ACC112 (cell line): ENCODE measurements at regions not wholly inside any gene's neighbourhood (a gene's known extent, or its start where the extent isn't known, plus 50 kb on each side); places are given as distances from the start of the nearest gene placed in this dataset.

ENCODE experiments used
- H2AFZ ChIP-seq: fragments of 200-600 bp; sonication (generic); one replicate; pipeline ENCODE4 v1.6.0; 2017; ENCODE audit warnings: antibody characterized with exemption, low read length; ENCODE audit not compliant: unreplicated experiment
- H3K27ac ChIP-seq: fragments of 200-600 bp; sonication (generic); 2 replicates; pipeline ENCODE4 v1.5.1; 2014; ENCODE audit warnings: low read depth, mild to moderate bottlenecking, antibody characterized with exemption, low read length, moderate library complexity
- H3K27me3 ChIP-seq: fragments of 200-600 bp; sonication (generic); 2 replicates; pipeline ENCODE4 v1.6.1; 2014; ENCODE audit warnings: mild to moderate bottlenecking, antibody characterized with exemption, low read length, moderate library complexity, mixed read lengths; ENCODE audit not compliant: insufficient read depth
- H3K36me3 ChIP-seq: fragments of 200-600 bp; sonication (generic); 2 replicates; pipeline ENCODE4 v1.6.1; 2016; ENCODE audit warnings: mild to moderate bottlenecking, antibody characterized with exemption, low read length, moderate library complexity, mixed read lengths; ENCODE audit not compliant: insufficient read depth
- H3K4me1 ChIP-seq: fragments of 200-600 bp; sonication (generic); one replicate; pipeline ENCODE4 v1.6.1; 2016; ENCODE audit warnings: low read length, mixed read lengths; ENCODE audit not compliant: insufficient read depth, unreplicated experiment, control insufficient read depth
- H3K4me3 ChIP-seq: fragments of 200-600 bp; sonication (generic); 2 replicates; pipeline ENCODE4 v1.5.1; 2014; ENCODE audit warnings: mild to moderate bottlenecking, low read depth, low read length
- H3K79me2 ChIP-seq: fragments of 200-600 bp; sonication (generic); one replicate; pipeline ENCODE4 v1.6.0; 2016; ENCODE audit warnings: low read length; ENCODE audit not compliant: control insufficient read depth, unreplicated experiment, insufficient read depth

GRCh38 chr1:61580417-61580816, 144.5 kb downstream of the TM2D1 start:
- H3K4me3 ChIP-seq: no peak overlapping the region
- H2AFZ ChIP-seq: no peak overlapping the region
- no peak overlapping the region for H3K27ac ChIP-seq
- H3K36me3 ChIP-seq: no peaks in the 10 kb centered on the region
- H3K79me2 ChIP-seq: no peaks in the 10 kb centered on the region
- no peaks in the 10 kb centered on the region for H3K4me1 ChIP-seq
- peaks cover 5% of the 10 kb centered on the region for H3K27me3 ChIP-seq

DNA sequence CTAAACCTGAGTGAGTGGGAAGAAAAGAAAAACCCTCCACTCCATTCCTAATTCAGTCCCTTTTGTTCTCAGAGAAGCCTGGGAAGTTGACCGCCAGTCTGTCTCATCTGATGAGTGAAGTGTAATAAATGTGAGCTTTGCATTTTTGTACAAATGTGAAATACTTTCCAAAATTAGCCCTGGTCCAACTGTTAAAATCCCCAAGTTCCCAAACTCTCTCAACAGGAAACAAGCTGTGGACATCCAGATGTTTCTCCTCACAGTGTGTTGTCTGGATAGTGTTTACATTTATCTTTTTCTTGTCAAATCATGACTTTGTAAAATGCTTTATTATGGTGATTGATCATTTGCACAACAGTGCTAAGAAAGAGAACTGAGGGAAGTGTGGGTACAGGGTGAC, 145.1 kb downstream of the TM2D1 start:
- no peaks in the 10 kb centered on the region for H3K36me3 ChIP-seq
- H3K4me3 ChIP-seq: no peak overlapping the region
- no peaks in the 10 kb centered on the region for H3K79me2 ChIP-seq
- no peak overlapping the region for H2AFZ ChIP-seq
- H3K27me3 ChIP-seq: peaks cover 5% of the 10 kb centered on the region
- H3K27ac ChIP-seq: no peak overlapping the region
- H3K4me1 ChIP-seq: no peaks in the 10 kb centered on the region

DNA sequence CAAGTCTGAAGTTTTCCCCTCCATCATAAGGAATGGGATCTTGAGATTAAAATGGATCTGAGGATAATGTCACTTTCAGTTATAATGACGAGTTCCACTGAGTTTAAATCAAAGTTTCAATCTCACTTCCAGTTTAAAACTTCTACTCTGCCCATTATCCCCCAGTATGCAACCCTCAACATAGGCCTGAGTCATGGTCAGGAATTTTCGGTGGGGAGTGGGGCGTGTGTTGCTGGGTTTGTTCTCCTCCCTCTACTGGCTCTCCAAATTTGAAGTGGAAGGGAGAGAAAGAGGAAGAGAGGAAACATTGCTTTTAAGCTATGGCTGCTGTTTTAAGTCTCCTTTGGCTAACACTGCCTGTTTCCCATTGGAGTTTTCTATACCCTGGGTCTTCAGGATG, 152.9 kb downstream of the TM2D1 start:
- H3K27ac ChIP-seq: no peak overlapping the region
- no peak overlapping the region for H3K4me3 ChIP-seq
- H2AFZ ChIP-seq: no peak overlapping the region
- no peaks in the 10 kb centered on the region for H3K79me2 ChIP-seq
- peaks cover 4% of the 10 kb centered on the region; the same call in 1 of the 2 replicates for H3K27me3 ChIP-seq
- H3K36me3 ChIP-seq: no peaks in the 10 kb centered on the region
- H3K4me1 ChIP-seq: no peaks in the 10 kb centered on the region

DNA sequence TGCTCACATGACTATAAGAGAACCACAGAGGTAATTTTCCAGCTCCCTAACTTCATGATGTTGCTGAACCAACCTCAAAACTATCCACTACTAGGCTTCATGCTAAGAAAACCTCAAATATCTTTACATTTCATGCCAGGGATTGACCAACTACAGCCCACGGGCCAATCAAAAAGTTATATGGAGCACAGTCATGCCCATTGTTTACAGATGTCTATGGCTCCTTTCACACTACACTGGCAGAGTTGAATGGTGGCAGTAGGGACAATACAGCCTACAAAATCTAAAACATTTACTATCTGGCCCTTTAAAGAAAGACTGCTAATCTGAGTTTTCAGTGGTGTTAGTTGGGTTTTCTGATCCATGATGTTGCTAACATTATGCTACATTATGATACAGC, 154.8 kb downstream of the TM2D1 start:
- Histone ChIP-seq H3K27ac (no peak overlapping the region), H3K36me3 (no peaks in the 10 kb centered on the region), H2AFZ (no peak overlapping the region), H3K4me3 (no peak overlapping the region), H3K4me1 (no peaks in the 10 kb centered on the region), H3K27me3 (peaks cover 4% of the 10 kb centered on the region; the same call in 1 of the 2 replicates), H3K79me2 (no peaks in the 10 kb centered on the region)

DNA sequence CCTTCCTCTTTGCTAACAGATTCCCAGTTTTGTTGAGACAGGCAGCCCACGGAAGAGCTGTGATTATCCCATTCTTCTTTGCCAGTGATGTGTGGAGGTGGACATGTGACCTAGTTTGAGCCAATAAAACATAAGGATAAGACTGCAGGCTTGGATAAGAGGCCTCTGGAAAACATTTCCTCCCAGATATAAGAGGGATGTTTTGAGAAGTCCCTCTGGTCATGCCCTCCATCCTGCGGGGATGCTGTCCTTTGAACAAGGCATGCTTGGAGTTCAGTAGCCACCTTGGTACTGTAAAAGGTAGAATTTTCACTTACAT, 155.7 kb downstream of the TM2D1 start:
- Histone ChIP-seq H2AFZ (no peak overlapping the region), H3K79me2 (no peaks in the 10 kb centered on the region), H3K36me3 (no peaks in the 10 kb centered on the region), H3K4me1 (no peaks in the 10 kb centered on the region), H3K27ac (no peak overlapping the region), H3K27me3 (peaks cover 4% of the 10 kb centered on the region; the same call in 1 of the 2 replicates), H3K4me3 (no peak overlapping the region)

- Histone ChIP-seq H3K27ac (no peak overlapping the region), H3K36me3 (no peaks in the 10 kb centered on the region), H3K27me3 (peaks cover 4% of the 10 kb centered on the region; the same call in 1 of the 2 replicates), H3K4me3 (no peak overlapping the region), H3K79me2 (no peaks in the 10 kb centered on the region), H2AFZ (no peak overlapping the region), H3K4me1 (no peaks in the 10 kb centered on the region)
These were observed 156.3 kb downstream of the TM2D1 start for GRCh38 chr1:61568460-61569302.

DNA sequence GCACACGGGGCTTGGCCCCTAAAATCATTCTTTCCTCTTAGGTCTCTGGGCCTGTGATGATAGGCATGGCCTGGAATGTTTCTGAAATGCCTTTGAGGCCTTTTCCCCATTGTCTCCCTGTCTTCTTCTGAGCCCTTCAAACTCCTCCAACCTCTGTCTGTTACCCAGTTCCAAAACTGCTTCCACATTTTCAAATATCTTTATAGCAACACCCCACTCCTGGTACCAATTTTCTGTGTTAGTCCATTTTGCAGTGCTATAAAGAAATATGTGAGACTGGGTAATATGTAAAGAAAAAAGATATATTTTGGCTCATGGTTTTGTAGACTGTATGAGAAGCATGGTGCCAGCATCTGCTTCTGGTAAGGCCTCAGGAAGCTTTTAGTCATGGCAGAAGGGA, 158.8 kb downstream of the TM2D1 start:
- Histone ChIP-seq H3K27me3 (no peaks in the 10 kb centered on the region), H2AFZ (no peak overlapping the region), H3K4me1 (no peaks in the 10 kb centered on the region), H3K36me3 (no peaks in the 10 kb centered on the region), H3K4me3 (no peak overlapping the region), H3K79me2 (no peaks in the 10 kb centered on the region), H3K27ac (no peak overlapping the region)

GRCh38 chr1:61563611-61564010, 161.3 kb downstream of the TM2D1 start:
- no peaks in the 10 kb centered on the region for H3K4me1 ChIP-seq
- H3K27me3 ChIP-seq: no peaks in the 10 kb centered on the region; the same call in 1 of the 2 replicates
- no peak overlapping the region for H3K27ac ChIP-seq
- H3K36me3 ChIP-seq: no peaks in the 10 kb centered on the region
- no peak overlapping the region for H2AFZ ChIP-seq
- H3K4me3 ChIP-seq: no peak overlapping the region
- H3K79me2 ChIP-seq: no peaks in the 10 kb centered on the region

DNA sequence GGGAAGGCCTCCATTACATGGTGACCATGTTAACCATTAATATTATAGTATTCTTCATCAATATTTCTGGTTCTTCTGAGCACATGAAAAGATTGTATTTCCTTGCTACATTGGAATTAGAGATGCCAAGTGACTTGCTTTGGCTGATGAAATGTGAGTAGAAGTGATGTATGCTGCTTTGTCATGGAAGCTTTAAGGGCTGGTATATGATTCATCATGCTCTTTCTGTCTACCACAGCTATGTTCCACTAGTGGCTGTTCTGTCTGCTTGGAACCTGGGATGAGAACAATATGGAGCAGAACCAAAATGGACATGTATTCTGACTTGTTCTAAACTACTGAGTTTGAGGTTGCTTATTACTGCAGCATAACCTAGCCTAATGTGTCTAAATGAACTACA, 163.3 kb downstream of the TM2D1 start:
- Histone ChIP-seq H3K4me3 (no peak overlapping the region), H3K36me3 (no peaks in the 10 kb centered on the region), H3K27me3 (no peaks in the 10 kb centered on the region; the same call in 1 of the 2 replicates), H3K27ac (no peak overlapping the region), H3K4me1 (no peaks in the 10 kb centered on the region), H2AFZ (no peak overlapping the region), H3K79me2 (no peaks in the 10 kb centered on the region)

GRCh38 chr1:61560385-61560784, 164.6 kb downstream of the TM2D1 start:
- H3K79me2 ChIP-seq: no peaks in the 10 kb centered on the region
- H2AFZ ChIP-seq: no peak overlapping the region
- H3K27me3 ChIP-seq: no peaks in the 10 kb centered on the region; the same call in 1 of the 2 replicates
- no peak overlapping the region for H3K4me3 ChIP-seq
- H3K27ac ChIP-seq: no peak overlapping the region
- no peaks in the 10 kb centered on the region for H3K4me1 ChIP-seq
- H3K36me3 ChIP-seq: no peaks in the 10 kb centered on the region

DNA sequence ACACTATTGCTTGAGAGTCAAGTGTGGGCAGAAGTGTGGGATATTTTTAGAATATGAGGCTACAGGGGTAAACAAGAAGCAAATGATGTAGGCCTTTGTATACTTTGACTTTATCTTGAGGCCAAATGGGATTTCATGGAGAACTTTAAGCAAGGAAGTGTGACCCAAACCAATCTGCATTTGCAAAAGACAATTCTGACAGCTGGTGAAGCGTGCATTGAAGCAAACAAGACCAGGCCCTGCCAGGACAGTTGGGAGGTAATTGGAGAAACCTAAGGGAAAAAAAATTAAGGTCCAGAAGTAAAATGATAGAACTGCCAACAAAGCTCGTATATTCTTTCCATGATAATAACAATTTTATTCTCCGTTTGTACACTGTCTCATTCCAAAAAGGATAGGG, 168.3 kb downstream of the TM2D1 start:
- Histone ChIP-seq H3K79me2 (no peaks in the 10 kb centered on the region), H2AFZ (no peak overlapping the region)

More for the DNA sequence above, 168.3 kb downstream of the TM2D1 start:
- Histone ChIP-seq H3K27me3 (no peaks in the 10 kb centered on the region; the same call in 1 of the 2 replicates), H3K4me3 (no peak overlapping the region), H3K4me1 (no peaks in the 10 kb centered on the region), H3K27ac (no peak overlapping the region), H3K36me3 (no peaks in the 10 kb centered on the region)
